ENCODE measurements at regions not wholly inside any gene's neighbourhood (a gene's known extent, or its start where the extent isn't known, plus 50 kb on each side); places are given as distances from the start of the nearest gene placed in this dataset.

DNA sequence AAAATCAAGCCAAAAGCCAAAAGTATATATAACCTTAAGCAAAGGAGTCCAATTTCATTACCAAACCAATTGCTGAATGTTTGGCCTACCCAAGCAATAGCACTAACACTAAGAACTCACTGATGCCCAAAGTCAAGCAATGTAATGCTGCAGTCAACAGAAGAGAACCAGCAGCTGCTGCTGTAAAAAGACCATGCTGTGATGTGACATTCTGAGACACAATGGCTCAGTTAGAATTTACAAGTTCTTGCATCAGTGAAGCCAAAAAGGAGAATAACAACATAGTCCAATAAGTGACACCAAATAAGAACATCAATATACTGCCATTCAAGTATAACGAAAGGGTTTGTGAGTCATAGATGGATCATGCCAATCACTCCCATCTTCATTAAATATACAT, 514.0 kb upstream of the DIAPH2 start:
- TF ChIP-seq CTCF (IDR thresholded peaks at IDR 0.05 in 8 of 11, conservative IDR thresholded peaks at IDR 0.05 in 3 of 11) (no peak), POLR2A (IDR thresholded peaks at IDR 0.05) (no peak), POLR2AphosphoS5 (IDR thresholded peaks at IDR 0.05) (no peak)

Data from spleen (tissue), 7 donors.